ENCODE measurements at regions not wholly inside any gene's neighbourhood (a gene's known extent, or its start where the extent isn't known, plus 50 kb on each side); places are given as distances from the start of the nearest gene placed in this dataset.

- TF ChIP-seq CTCF (IDR thresholded peaks at IDR 0.05): no peak
- TF ChIP-seq TCF7L2 (IDR thresholded peaks at IDR 0.05; ENCODE audit: low read depth, low read length): no peak
- TF ChIP-seq POLR2AphosphoS5 (IDR thresholded peaks at IDR 0.05; ENCODE audit: low read depth, low read length): no peak
- no peak for TF ChIP-seq SIN3A (IDR thresholded peaks at IDR 0.05; ENCODE audit: borderline replicate concordance, insufficient read depth, low read depth, low read length)
- no peak for TF ChIP-seq REST (IDR thresholded peaks at IDR 0.05; ENCODE audit: insufficient read depth in 1 of 2, low read depth in 2 of 2, low read length in 1 of 2)
- no peak overlapping the region for H3K27ac ChIP-seq (ENCODE audit: low read length)
- no peaks in the 10 kb centered on the region for H3K27me3 ChIP-seq (ENCODE audit: control insufficient read depth, insufficient read depth, low read length)
- CTCF ChIA-PET: no interaction called here
- H3K4me1 ChIP-seq (ENCODE audit: control insufficient read depth, insufficient read depth, low read length): no peaks in the 10 kb centered on the region
- intact Hi-C loops (cut with micrococcal nuclease; ENCODE audit: unreplicated experiment): no loop called here
- POLR2A ChIA-PET: no interaction called here
- no peak for DNase-seq (ENCODE audit: low read depth, low spot score)
- H3K36me3 ChIP-seq (ENCODE audit: control insufficient read depth, insufficient read depth, low read length): no peaks in the 10 kb centered on the region
- peaks cover 3% of the 10 kb centered on the region; the same call in 1 of the 2 replicates for H3K9me3 ChIP-seq (ENCODE audit: control insufficient read depth, insufficient read depth, low read depth, low read length)
- in situ Hi-C loops (cut with HindIII; ENCODE audit: low pct_unique_long_range_greater_than_20kb, low sequenced_read_pairs): no loop called here
- no peak for ATAC-seq
- no peak overlapping the region for H3K4me3 ChIP-seq (ENCODE audit: low read depth in 2 of 2, low read length in 2 of 2)
- no TSS peak for BruUV-seq (replicated peaks)
These were observed 57.6 kb upstream of the JAG1 start for GRCh38 chr20:10731190-10731965.

GRCh38 chr20:10733122-10733521 lies 59.3 kb upstream of the JAG1 start:
- Histone ChIP-seq H3K4me3 (ENCODE audit: low read depth in 2 of 2, low read length in 2 of 2) (no peak overlapping the region), H3K4me1 (ENCODE audit: control insufficient read depth, insufficient read depth, low read length) (no peaks in the 10 kb centered on the region), H3K36me3 (ENCODE audit: control insufficient read depth, insufficient read depth, low read length) (no peaks in the 10 kb centered on the region), H3K27ac (ENCODE audit: low read length) (no peak overlapping the region), H3K27me3 (ENCODE audit: control insufficient read depth, insufficient read depth, low read length) (no peaks in the 10 kb centered on the region), H3K9me3 (ENCODE audit: control insufficient read depth, insufficient read depth, low read depth, low read length) (peaks cover 3% of the 10 kb centered on the region; the same call in 1 of the 2 replicates)
- intact Hi-C loops (cut with micrococcal nuclease; ENCODE audit: unreplicated experiment) (no loop called here), in situ Hi-C loops (cut with HindIII; ENCODE audit: low pct_unique_long_range_greater_than_20kb, low sequenced_read_pairs) (no loop called here)
- ATAC-seq (no peak), DNase-seq (ENCODE audit: low read depth, low spot score) (no peak)
- POLR2A ChIA-PET: no interaction called here
- no TSS peak for BruUV-seq (replicated peaks)
- CTCF ChIA-PET: no interaction called here
- no peak for TF ChIP-seq SIN3A (IDR thresholded peaks at IDR 0.05; ENCODE audit: borderline replicate concordance, insufficient read depth, low read depth, low read length)
- TF ChIP-seq TCF7L2 (IDR thresholded peaks at IDR 0.05; ENCODE audit: low read depth, low read length): no peak
- no peak for TF ChIP-seq POLR2AphosphoS5 (IDR thresholded peaks at IDR 0.05; ENCODE audit: low read depth, low read length)
- TF ChIP-seq CTCF (IDR thresholded peaks at IDR 0.05): no peak
- no peak for TF ChIP-seq REST (IDR thresholded peaks at IDR 0.05; ENCODE audit: insufficient read depth in 1 of 2, low read depth in 2 of 2, low read length in 1 of 2)

Measured in Panc1 (cell line).